Activated B cell treated with CpG ODN at 0.5 μM for 24 hours (primary cell): ENCODE measurements at regions not wholly inside any gene's neighbourhood (a gene's known extent, or its start where the extent isn't known, plus 50 kb on each side); places are given as distances from the start of the nearest gene placed in this dataset.

Source experiments
- ATAC-seq: fragments of 200-7000 bp; cut with Tn5 transposase; one replicate; pipeline ENCODE4 v1.10.0; 2021; ENCODE audit warnings: low read depth, mild to moderate bottlenecking, moderate library complexity
- CTCF ChIA-PET: fragments of 350-600 bp; sonication (Branson Sonifier 250); formaldehyde crosslinking; loops from one replicate; lab custom pipeline; 2021; ENCODE audit warnings: antibody characterized with exemption; lab: Charles Lee
- POLR2A ChIA-PET: fragments of 350-600 bp; sonication (Branson Sonifier 250); formaldehyde crosslinking; loops from one replicate; lab custom pipeline; 2021; ENCODE audit warnings: antibody characterized with exemption; lab: Charles Lee
- DNase-seq: peaks from one replicate; pipeline ENCODE4 v3.0.0; 2022
- H3K27ac Mint-ChIP-seq: one replicate; pipeline ENCODE4 v1.8.0; 2020; ENCODE audit warnings: mixed read lengths
- H3K27me3 Mint-ChIP-seq: one replicate; pipeline ENCODE4 v1.8.0; 2021; ENCODE audit warnings: mixed read lengths
- H3K36me3 Mint-ChIP-seq: one replicate; pipeline ENCODE4 v1.8.0; 2021; ENCODE audit warnings: low read depth, mixed read lengths
- H3K4me1 Mint-ChIP-seq: one replicate; pipeline ENCODE4 v1.8.0; 2021; ENCODE audit warnings: mixed read lengths
- H3K4me3 Mint-ChIP-seq: one replicate; pipeline ENCODE4 v1.8.0; 2020; ENCODE audit warnings: mild to moderate bottlenecking, mixed read lengths
- H3K9me3 Mint-ChIP-seq: one replicate; pipeline ENCODE4 v1.8.0; 2020; ENCODE audit warnings: mixed read lengths
- CTCF ChIP-seq: fragments of 200-600 bp; IDR thresholded peaks from one replicate; pipeline ENCODE4 v1.8.0; 2022; ENCODE audit warnings: antibody characterized with exemption, mild to moderate bottlenecking
- intact Hi-C: fragments of 100-400 bp; cut with micrococcal nuclease; formaldehyde crosslinking; loops from one replicate; pipeline ENCODE4 v1.15.1; 2024

- intact Hi-C loops = no loop called here
These were observed 269.9 kb upstream of the MSX2 start for GRCh38 chr5:174454464-174454863.

GRCh38 chr5:174454890-174455289 lies 269.5 kb upstream of the MSX2 start:
- CTCF ChIA-PET = no interaction called here

More at GRCh38 chr5:174454464-174454863, 269.9 kb upstream of the MSX2 start:
- Mint-ChIP-seq H3K4me1 (no peaks in the 10 kb centered on the region), H3K27me3 (no peaks in the 10 kb centered on the region), H3K4me3 (no peak overlapping the region), H3K9me3 (peaks cover 3% of the 10 kb centered on the region), H3K27ac (no peak overlapping the region), H3K36me3 (no peaks in the 10 kb centered on the region)
- no peak for TF ChIP-seq CTCF
- no peak for ATAC-seq
- POLR2A ChIA-PET = no interaction called here
- no peak for DNase-seq
- CTCF ChIA-PET = no interaction called here

GRCh38 chr5:174455301-174455700 lies 269.1 kb upstream of the MSX2 start:
- no peak for TF ChIP-seq CTCF
- no peak for DNase-seq
- no peak overlapping the region for H3K27ac Mint-ChIP-seq
- no peaks in the 10 kb centered on the region for H3K27me3 Mint-ChIP-seq
- ATAC-seq = no peak
- CTCF ChIA-PET = no interaction called here
- intact Hi-C loops = no loop called here
- no peak overlapping the region for H3K4me3 Mint-ChIP-seq
- peaks cover 3% of the 10 kb centered on the region for H3K9me3 Mint-ChIP-seq
- POLR2A ChIA-PET = no interaction called here
- H3K36me3 Mint-ChIP-seq = no peaks in the 10 kb centered on the region
- H3K4me1 Mint-ChIP-seq = no peaks in the 10 kb centered on the region

More at GRCh38 chr5:174454890-174455289, 269.5 kb upstream of the MSX2 start:
- no peaks in the 10 kb centered on the region for H3K36me3 Mint-ChIP-seq
- no peaks in the 10 kb centered on the region for H3K4me1 Mint-ChIP-seq
- no peaks in the 10 kb centered on the region for H3K27me3 Mint-ChIP-seq
- no peak overlapping the region for H3K4me3 Mint-ChIP-seq
- DNase-seq (no peak), ATAC-seq (no peak)
- H3K9me3 Mint-ChIP-seq = peaks cover 3% of the 10 kb centered on the region
- intact Hi-C loops = no loop called here
- TF ChIP-seq CTCF = no peak
- POLR2A ChIA-PET = no interaction called here
- H3K27ac Mint-ChIP-seq = no peak overlapping the region

- no peaks in the 10 kb centered on the region for H3K4me1 Mint-ChIP-seq
- no peak for DNase-seq
- intact Hi-C loops = no loop called here
- H3K36me3 Mint-ChIP-seq = no peaks in the 10 kb centered on the region
- no peak for ATAC-seq
- TF ChIP-seq CTCF = no peak
- H3K27me3 Mint-ChIP-seq = no peaks in the 10 kb centered on the region
- no peak overlapping the region for H3K4me3 Mint-ChIP-seq
- H3K27ac Mint-ChIP-seq = no peak overlapping the region
- CTCF ChIA-PET = no interaction called here
- POLR2A ChIA-PET = no interaction called here
- H3K9me3 Mint-ChIP-seq = peaks cover 3% of the 10 kb centered on the region
These were observed 267.2 kb upstream of the MSX2 start for GRCh38 chr5:174457141-174457678.

GRCh38 chr5:174459071-174459702 lies 265.2 kb upstream of the MSX2 start:
- DNase-seq (no peak), ATAC-seq (no peak)
- no peak overlapping the region for H3K4me3 Mint-ChIP-seq
- no peaks in the 10 kb centered on the region for H3K4me1 Mint-ChIP-seq
- peaks cover 3% of the 10 kb centered on the region for H3K9me3 Mint-ChIP-seq
- ChIA-PET CTCF (no interaction called here), POLR2A (no interaction called here)
- TF ChIP-seq CTCF = no peak
- H3K27ac Mint-ChIP-seq = no peak overlapping the region
- no peaks in the 10 kb centered on the region for H3K27me3 Mint-ChIP-seq
- no peaks in the 10 kb centered on the region for H3K36me3 Mint-ChIP-seq
- intact Hi-C loops = no loop called here
